ENCODE measurements at regions not wholly inside any gene's neighbourhood (a gene's known extent, or its start where the extent isn't known, plus 50 kb on each side); places are given as distances from the start of the nearest gene placed in this dataset.

DNA sequence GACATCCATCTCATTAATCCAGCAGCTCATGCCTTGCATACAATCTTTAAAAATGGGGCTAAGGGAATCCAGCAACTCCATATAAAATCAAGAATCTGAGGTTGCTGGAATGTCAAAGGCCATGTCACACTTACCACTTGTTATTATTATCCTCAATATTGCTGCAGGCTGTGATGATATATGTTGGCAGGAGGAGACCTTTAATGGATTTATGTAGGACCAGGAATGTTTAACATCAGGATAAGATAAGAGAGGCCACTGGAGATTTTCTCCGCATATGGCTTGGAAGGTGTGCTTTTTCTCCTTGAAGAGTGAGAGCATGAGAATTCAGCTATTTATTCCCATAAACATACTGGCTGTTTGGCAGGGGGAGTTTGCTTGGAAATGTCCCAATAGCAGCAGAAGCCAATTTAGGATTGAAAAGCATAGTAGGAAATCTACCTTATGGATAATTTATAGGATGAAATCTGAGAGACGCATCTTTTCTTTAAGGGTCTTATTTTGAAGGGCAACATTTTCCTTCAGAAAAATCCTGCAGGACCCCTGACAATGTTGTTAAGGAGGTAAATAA lies 481.4 kb downstream of the AGTPBP1 start:
- DNase-seq (ENCODE audit: low read depth): no peak

DNA sequence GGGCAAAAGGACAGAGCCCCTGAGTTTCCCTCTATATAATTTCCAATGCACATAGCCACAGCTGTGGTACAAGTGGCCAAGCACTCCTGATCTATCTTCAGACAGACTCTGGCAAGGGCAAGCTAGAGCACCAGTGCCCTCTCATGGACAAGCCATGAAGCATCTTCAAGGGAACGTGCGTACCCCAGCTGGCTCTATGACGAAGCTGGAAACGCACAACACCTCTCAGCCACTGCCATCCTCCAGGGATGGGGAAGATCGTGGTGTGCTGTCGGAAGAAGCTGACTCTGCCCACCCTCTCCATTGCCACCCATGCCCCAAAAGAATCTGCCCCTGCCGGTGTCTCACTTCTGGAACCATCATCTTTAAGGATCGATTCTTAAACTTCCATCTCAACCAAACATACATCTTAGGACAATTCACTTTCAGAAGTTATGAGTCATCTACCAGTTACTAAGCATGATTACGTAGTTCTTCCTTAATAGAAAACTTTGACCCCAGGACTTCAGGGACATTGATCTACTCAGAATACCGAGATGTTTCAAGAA lies 482.9 kb downstream of the AGTPBP1 start:
- peak; percentile 49 for DNase-seq (ENCODE audit: low read depth)

DNA sequence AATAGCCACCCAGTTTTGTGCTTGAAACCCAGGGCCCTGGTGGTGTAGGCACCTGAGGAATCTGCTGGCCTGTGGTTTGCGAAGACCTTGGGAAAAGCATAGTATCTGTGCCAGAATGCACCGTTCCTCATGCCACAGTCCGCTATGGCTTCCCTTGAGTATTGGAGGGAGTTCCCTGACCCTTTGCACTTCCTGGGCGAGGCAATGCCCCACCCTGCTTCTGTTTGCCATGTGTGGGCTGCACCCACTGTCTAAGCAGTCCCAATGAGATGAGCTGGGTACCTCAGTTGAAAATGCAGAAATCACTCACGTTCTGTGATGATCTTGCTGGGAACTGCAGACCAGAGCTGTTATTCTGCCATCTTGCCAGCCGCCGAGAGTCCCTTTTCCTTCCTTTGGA lies 483.5 kb downstream of the AGTPBP1 start:
- no peak for DNase-seq (ENCODE audit: low read depth)

DNA sequence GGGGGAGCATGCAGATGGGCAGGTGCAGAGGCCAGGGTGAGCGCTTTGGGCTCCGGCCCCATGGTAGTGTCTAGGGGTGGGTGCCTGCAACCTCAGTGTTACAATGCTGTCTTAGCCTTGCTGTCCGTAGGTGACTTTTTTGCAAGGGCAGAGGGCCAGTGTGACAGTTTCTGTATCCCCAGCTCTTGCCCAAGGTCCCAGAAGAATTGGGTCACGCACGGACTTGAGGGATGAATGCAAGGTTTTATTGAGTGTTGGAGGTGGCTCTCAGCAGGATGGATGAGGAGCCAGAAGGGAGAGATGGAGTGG lies 492.5 kb downstream of the AGTPBP1 start:
- DNase-seq (ENCODE audit: low read depth): no peak

DNA sequence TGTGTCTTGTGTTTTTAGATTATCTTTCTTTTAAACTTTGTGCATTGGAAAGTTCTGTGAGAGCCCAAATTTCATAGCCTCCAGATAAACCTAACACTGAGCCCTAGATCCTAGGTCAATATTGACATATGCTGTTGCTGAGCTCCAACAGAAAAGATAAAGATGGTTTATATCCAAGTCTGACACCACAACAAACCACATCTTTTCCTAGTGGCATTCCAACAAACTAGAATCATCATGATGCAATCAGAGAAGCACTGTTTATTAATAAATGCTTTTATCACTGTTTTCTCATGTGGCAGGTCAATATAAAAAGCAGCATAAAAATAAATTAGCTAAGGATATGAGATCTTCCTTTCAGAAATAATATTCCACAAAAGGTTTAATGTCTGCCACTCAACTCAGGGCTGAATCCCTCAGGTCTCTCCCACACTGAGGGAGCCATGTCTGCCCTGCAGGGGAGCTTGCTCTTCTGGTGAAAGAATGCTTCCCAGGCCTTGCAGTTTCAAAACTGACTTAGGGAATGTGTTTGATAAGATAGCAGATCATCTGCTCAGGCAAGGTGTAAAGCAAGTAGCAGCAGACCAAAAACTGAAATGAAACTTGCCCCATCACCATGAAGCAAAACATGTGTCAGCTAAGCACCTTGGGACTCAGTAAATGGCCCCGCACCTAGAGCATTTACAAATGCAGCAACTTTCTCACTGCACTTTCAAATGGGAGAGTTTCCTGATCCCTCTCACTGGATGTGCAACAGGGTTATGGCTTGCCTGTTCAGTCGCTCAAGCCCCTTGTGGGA lies 493.0 kb downstream of the AGTPBP1 start:
- DNase-seq (ENCODE audit: low read depth): peak; percentile 38

DNA sequence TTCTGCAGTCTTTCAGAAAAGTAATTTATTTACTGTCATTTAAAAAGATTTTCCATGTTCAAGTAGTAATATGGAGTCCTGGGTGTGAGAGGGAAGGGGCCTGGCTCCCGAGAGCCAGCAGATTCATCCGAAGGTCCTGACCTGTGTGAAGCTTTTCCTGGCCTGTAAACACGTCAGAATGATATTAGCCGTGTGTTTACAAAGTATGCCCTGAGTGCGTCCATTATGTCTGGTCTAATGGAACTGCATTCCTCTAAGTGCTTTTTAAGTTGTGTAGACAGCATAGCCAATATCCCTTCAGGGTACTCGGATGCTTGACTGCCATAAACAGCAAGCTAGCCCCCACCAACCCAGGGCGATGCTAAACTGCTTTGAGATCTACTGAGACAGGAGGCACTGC lies 495.2 kb downstream of the AGTPBP1 start:
- DNase-seq (ENCODE audit: low read depth): no peak

DNA sequence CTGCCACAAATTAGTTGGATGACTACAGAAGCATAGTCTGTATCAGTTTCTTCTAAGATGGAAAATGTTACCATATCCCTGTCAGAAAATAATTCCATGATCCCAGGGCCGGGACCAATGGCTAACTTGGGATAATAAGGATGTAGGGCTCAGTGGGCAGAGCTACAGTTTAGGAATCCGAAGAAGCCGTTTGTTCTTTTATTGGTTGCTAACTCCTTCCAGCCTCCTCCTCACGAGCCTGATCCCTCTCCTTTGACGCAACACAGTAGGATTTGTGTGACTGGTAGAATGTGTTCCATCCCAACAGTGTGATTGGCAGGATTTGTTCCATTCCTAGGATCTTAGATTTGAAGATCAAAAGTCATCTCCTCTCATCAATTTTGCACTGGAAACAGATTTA lies 496.9 kb downstream of the AGTPBP1 start:
- no peak for DNase-seq (ENCODE audit: low read depth)

DNA sequence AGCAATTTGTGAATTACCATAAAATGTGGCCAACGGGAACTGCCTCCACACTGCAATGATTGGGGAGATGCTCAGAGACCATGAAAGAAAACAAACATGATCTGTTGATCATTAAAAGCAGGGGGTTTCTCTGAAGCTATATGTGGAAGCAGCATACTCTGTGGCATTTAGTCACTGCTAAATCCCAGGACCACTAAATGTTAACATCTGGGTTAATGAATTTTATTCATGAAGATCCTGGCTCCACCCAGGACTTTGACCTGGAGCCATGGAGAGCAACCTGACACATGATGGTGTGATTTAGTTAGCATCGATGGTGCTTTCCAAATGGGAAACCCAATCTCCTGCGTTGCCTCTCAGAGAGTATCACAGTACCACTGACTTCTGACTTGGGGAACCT lies 497.8 kb downstream of the AGTPBP1 start:
- no peak for DNase-seq (ENCODE audit: low read depth)

DNA sequence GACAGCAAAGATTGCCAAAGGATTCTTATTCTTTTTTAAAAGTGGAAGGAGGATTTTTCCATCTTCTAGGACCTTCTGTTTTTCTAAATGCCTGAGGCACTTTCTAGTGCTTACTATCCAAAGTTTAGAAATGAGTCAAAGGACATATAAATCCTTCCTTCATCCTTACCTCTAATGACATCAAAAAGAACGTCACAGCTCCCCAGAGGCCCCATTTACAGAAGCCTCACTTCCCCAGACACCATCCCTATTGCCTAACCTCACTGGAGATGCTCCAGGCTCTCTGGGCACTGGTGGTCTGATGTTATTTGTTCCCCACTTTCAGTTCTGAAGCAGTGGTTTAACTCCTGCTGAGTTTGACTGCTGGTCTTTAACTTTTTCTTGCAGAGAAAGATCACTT lies 504.3 kb downstream of the AGTPBP1 start:
- DNase-seq (ENCODE audit: low read depth): no peak

DNA sequence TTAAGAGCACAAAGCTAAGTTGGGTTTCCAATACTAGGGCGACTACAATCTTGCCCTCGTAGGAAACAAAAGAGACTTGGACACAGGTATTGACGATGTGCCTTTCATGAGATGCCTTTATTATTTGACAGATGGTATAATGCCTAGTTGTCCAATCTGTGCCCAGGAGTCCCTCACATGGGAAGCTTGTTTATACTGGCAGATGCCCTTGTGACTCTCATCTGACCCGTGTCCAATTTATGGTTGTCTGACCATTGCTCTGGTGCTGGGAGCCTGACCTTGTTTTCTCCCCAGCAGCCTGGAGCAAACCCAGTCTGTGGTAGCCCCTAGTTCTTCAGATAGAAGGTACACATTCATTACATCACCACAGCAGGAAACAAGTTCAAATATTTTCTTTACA lies 511.7 kb downstream of the AGTPBP1 start:
- no peak for DNase-seq (ENCODE audit: low read depth)

DNA sequence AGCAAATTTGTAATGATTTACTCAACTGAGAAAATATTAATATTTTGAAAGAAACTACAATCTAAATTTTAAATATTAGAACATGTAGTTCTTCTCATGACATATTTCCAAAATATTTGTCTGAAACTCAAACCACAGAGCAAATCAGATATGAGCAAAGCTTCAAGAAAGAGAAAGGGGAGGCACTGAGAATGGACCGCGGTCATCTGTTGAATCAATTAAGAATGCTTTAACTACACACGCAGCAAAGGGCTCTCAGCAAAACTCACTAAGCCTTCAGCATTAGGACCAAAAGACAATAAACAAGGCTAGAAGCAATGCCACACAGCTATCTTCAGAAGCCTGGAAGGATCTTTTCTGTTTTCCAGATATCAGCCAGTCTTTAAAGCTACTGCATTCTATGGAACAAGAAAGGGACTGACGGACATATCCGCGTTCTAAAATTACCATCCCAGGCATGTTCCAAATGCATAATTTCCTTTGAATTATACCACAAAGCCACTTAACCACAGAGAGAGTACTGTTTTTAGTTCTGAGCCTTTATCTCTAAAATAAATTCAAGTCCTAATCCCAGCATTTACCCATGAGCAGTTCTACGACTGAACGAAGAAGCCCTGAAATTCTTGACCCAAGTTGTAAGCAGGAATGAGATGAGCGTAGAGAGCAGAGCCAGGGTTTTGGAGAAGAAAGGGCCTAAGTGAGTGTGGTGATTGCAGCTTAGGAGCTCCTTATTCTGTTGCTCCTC lies 513.5 kb downstream of the AGTPBP1 start:
- DNase-seq (ENCODE audit: low read depth): no peak

DNA sequence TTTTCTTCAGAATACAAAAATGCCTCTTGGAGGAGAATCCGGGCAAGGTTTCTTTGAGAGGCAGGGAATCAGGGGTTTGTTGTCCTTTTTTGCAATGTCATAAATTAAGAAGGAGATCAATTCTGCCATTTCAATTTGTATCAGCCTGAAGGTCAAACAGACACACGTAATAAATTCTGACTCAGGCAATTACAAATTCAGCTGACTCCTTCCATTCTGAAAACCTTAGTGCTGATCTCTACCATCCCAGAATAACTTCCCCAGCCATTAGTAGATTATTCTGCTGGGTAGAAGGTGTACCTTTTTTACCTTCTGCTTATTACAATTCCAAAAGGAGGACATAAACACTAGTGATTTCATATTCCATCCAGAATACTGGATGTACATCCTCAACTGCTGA lies 516.6 kb downstream of the AGTPBP1 start:
- no peak for DNase-seq (ENCODE audit: low read depth)

DNA sequence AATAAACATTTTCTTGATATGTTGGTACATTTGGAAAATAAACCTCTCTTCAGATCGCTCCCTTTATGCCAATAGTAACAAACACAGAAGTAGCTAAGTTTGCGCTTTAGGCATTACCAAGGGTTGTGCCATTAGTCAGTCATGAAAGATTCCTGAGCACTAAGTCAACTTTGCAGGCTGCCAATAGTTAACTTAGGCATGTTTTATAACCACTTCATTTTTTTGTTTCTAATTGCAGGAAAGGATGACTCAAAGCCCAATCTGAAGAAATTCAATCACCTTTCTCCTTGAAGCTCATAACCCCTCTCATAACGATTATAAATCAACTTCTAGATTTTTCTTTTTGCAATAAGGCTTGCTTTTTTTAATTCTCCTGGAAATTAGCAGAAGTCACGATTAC lies 517.0 kb downstream of the AGTPBP1 start:
- DNase-seq (ENCODE audit: low read depth): peak; percentile 76

DNA sequence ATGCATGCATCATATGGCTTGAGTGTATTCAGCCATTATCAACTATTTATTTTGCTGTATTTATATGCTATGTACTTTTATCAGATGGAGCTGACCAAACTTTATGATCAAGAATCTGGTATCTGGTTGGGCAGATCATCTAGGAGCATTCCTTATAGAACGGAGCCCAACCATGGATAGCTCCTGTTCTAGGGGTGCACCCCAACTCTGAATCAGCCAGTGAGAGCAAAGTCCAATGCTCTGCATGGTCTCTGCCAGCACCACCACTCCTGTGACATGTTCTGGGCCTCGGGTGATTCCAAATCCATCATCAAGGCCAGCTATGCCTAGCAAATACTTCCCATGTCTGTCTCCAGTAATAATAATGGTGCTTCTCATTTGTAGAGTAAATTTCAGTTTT lies 517.5 kb downstream of the AGTPBP1 start:
- no peak for DNase-seq (ENCODE audit: low read depth)

DNA sequence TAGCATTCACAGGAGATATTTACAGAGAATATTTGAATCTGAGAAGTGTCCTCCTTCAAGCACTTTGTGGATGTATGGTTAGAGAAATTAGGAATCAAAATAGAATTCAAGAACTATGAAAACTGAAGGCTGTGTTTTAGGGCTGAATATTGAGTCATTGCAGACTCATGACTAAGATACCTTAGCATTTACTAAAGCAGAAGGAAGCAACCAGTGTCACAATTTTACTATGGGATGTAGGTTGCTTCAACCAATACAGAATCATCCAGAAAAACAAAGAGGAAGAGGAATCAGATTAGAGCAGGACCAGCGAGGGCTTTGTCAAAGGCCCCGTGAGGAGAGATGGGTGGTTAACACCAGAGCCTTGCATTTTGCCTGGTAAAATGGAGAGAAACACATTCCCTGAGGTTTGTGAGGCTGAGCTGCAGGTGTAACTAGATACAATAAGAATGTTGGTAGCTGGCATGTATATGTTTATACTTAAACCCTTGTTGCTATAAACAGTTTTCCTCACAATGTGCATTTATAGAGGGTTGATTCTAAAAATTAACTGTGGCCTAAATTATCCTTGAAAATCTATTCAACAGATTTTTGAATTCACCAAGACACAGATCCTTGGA lies 518.1 kb downstream of the AGTPBP1 start:
- DNase-seq (ENCODE audit: low read depth): peak; percentile 14

DNA sequence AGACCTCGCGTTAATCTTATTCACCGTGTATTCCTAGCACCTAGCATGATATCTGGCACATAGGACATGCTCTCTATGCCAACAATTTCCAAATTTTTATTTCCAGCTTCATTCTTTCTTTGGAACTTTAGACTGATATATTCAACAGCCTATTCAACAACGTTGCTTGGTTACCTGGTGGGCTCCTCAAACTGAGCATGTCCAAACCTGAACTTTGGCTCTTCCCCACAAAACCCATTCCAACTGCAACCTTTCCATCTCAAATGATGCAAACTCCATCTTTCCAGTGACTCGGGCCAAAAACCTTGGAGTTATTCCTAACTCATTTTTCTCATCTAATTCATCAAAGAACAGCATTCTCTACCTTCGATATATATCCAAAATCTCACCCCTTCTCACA lies 525.2 kb downstream of the AGTPBP1 start:
- no peak for DNase-seq (ENCODE audit: low read depth)

DNA sequence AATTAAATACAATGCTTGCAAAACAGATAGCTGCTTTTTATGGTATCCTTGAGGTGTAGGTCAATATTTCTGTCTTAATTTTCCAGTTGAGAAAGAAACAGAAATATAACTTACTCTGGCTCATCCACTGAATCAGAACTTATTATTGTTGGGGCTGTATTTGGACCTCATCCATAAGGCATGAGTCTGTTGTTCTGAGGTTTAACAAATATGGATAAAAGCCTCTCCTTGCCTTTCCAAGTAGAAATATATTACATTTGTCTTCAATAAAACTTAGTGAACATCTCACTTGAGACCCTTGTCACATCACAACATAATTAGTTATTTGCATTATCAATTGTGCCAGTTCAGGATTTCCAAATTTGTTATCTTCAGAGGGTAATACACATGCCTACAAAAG lies 525.8 kb downstream of the AGTPBP1 start:
- no peak for DNase-seq (ENCODE audit: low read depth)

DNA sequence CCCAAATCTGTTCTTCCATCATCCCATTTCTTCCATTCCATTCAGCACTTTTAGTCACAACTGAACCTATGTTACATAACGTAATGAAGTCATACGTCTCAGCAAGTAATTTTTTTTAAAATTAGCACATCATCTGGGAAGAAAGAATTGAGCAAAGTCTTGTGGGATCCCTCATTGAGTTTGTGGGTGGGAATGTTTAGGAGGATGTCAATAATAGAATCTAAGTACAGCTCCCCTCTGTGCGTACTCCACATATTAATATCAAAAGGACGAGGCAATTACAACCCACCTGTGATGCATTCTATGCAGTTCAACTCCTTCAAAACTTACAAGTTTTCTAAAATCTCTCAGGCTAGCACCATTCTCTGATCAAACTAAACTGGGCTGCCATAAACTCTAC lies 526.3 kb downstream of the AGTPBP1 start:
- DNase-seq (ENCODE audit: low read depth): no peak

DNA sequence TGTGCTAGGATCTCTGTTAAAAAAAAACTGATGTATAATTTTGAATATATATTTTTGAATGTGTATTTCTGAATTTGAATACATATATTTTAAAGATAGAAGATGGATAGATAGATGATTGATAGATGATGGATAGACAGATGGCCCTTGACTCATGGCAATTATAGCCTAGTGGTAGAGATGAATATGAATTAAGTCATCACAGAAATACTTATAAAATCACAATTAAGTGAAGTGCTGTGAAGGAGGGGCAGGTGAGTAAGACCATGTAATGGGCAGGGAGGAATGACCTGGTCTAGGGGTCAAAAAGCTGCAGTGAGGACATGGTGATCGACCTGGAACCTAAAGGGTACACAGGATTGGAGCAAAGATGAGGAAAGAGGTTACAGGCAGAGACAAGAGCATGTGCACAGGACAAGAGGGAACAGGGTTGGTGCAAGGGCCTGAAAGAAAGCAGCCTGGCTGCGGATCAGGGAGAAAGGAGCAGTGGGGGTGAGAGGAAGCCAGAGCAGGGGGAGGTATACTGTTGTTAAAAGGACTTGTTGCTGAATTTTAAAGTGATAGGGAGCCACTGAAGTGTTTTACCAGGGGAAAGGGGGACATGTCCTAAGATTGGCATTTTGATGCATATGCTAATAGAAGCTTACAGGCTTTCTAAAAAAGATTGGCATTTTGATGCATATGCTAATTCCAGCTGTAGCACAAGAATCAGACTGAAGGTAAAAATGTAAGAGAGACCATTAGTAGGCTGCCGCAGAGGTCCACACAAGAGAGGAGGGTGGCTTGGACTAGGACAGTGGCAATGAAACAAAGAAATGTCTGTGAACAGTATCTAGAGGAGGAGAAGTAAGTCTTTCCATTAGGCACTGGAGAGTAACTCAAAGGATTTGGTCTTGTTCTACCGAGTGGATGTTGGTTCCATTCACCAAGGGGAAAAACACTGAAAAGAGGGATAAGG lies 527.8 kb downstream of the AGTPBP1 start:
- DNase-seq (ENCODE audit: low read depth): no peak

DNA sequence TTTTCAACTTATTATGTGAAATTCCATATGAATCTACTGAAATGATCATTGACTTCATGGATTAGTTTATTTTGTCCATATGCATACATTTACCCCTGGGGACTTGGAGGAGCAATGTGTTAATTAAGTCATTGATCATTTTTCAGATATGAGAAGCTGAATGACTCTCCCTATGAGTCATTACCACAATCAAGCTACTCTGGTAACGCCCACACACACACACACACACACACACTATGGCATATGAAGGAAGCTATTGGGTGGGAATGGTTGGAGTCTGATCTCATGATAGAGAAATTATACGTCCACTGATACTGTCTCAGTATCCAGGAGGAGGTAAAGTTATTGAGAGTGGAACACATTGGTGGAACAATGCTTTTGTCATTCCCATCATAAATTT lies 528.9 kb downstream of the AGTPBP1 start:
- peak; percentile 44 for DNase-seq (ENCODE audit: low read depth)

DNA sequence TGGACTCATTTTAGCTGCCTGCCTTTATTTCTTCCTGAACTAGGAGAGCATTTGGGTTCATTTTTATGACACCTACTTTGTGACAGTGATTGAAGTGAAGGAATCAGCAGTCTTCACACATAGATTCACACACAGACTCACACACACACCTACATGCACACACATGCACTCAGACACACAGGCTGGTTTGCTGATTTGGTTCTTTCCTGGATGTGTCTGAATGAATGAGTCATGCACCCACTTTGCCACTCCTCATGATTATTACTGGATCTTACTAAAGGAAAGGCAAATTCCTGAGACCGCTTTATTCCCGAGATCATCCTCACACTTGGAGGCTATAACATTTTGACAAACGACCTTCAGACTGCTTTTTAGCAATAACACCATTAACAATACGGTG lies 529.5 kb downstream of the AGTPBP1 start:
- peak; percentile 15 for DNase-seq (ENCODE audit: low read depth)

DNA sequence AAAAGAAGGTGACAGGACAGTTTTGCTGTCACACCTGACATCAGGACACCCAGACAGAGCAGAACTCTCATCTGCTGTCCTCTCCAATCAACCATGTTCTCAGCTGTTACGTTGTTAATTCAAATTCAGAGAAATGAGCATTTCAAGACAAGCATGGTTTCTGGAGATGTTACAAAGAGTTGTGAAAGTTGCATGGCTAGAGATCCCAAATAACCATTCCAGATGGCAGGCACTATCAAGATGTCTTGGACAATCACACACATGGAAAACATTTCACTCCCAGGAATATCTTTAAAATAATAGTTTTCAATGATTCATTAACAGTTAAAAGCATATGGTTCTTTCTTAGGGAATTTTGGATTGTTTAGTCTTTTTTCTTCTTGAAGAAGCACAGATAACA lies 533.1 kb downstream of the AGTPBP1 start:
- DNase-seq (ENCODE audit: low read depth): no peak
